Endothelial cell of umbilical vein (primary cell): ENCODE measurements at regions not wholly inside any gene's neighbourhood (a gene's known extent, or its start where the extent isn't known, plus 50 kb on each side); places are given as distances from the start of the nearest gene placed in this dataset.

Experiments used
- BruUV-seq: library from RNA; stranded (reverse); fragments of 400-500 nt; replicated peaks from 2 replicates; lab custom pipeline; 2021; lab: Mats Ljungman, UMichigan
- CTCF ChIA-PET: fragments of 300-600, 350-600 bp; sonication (Branson Sonifier 250); formaldehyde crosslinking; loops from one replicate; lab custom pipeline; 2021; ENCODE audit warnings: antibody characterized with exemption, inconsistent platforms; lab: Charles Lee
- POLR2A ChIA-PET: fragments of 300-600, 350-600 bp; sonication (Branson Sonifier 250); formaldehyde crosslinking; loops from one replicate; lab custom pipeline; 2021; ENCODE audit warnings: antibody characterized with exemption, inconsistent platforms; lab: Charles Lee
- DNase-seq: peaks from one replicate; pipeline ENCODE4 v3.0.0-alpha.2; 2011; ENCODE audit warnings: low read depth, low spot score
- FAIRE-seq: peaks from 2 replicates; lab custom pipeline; 2011; peaks lifted over from hg19 to GRCh38; lab: Jason Lieb, UNC
- H2AFZ ChIP-seq: 2 replicates; pipeline ENCODE4 v1.6.0; 2012; ENCODE audit warnings: low read depth, low read length, control low read depth, inconsistent platforms
- H3K27ac ChIP-seq: 2 replicates; pipeline ENCODE4 v1.5.1; 2011; ENCODE audit warnings: low read depth, mild to moderate bottlenecking, control low read depth, low read length, moderate library complexity; ENCODE audit not compliant: insufficient read depth
- H3K27me3 ChIP-seq, 2 experiments: 2 replicates each; pipeline versions ENCODE4 v1.6.0 to v1.6.1; 2011; ENCODE audit warnings: low read length in 2 of 2, mixed read lengths in 1 of 2; ENCODE audit not compliant: control insufficient read depth in 2 of 2, insufficient read depth in 2 of 2
- H3K36me3 ChIP-seq, 2 experiments: 2 replicates in 1 of 2; 3 replicates in 1 of 2; pipeline ENCODE4 v1.5.1; 2011; ENCODE audit warnings: low read length in 2 of 2, mild to moderate bottlenecking in 1 of 2, moderate library complexity in 1 of 2; ENCODE audit not compliant: control insufficient read depth in 2 of 2, insufficient read depth in 2 of 2; ENCODE audit errors: extremely low read depth in 1 of 2
- H3K4me1 ChIP-seq: 3 replicates; pipeline ENCODE4 v1.5.1; 2011; ENCODE audit warnings: mild to moderate bottlenecking, low read length; ENCODE audit not compliant: control insufficient read depth, insufficient read depth; ENCODE audit errors: extremely low read depth
- H3K4me2 ChIP-seq: 2 replicates; pipeline ENCODE4 v1.6.1; 2011; ENCODE audit warnings: low read length, control low read depth, mixed read lengths; ENCODE audit not compliant: insufficient read depth
- H3K4me3 ChIP-seq, 3 experiments: fragments of 200-600 bp in 1 of 3; sonication (generic), shearing (Covaris generic) in 1 of 3; replicated peaks in 1 of 3; 2 replicates each; pipeline ENCODE4 v1.5.1; 2011 to 2016; ENCODE audit warnings: control low read depth in 3 of 3, low read length in 3 of 3, mild to moderate bottlenecking in 2 of 3, inconsistent platforms in 1 of 3, low read depth in 1 of 3, moderate library complexity in 1 of 3; ENCODE audit not compliant: insufficient read depth in 1 of 3
- H3K79me2 ChIP-seq: 2 replicates; pipeline ENCODE4 v1.6.0; 2012; ENCODE audit warnings: low read length, inconsistent platforms; ENCODE audit not compliant: control insufficient read depth, insufficient read depth
- H3K9ac ChIP-seq: replicated peaks from 2 replicates; pipeline ENCODE3; 2011; ENCODE audit warnings: low read length, control low read depth; ENCODE audit not compliant: insufficient read depth; ENCODE audit errors: extremely low read depth
- H3K9me1 ChIP-seq: replicated peaks from 3 replicates; pipeline ENCODE4 v1.6.0; 2011; ENCODE audit warnings: mild to moderate bottlenecking, low read length; ENCODE audit not compliant: control insufficient read depth, insufficient read depth; ENCODE audit errors: extremely low read depth
- H3K9me3 ChIP-seq: replicated peaks from 2 replicates; pipeline ENCODE4 v1.5.1; 2012; ENCODE audit warnings: low read length, inconsistent platforms; ENCODE audit not compliant: control insufficient read depth, insufficient read depth
- H4K20me1 ChIP-seq: replicated peaks from 2 replicates; pipeline ENCODE3; 2011; ENCODE audit warnings: mild to moderate bottlenecking, low read length; ENCODE audit not compliant: control insufficient read depth, insufficient read depth; ENCODE audit errors: extremely low read depth
- CTCF ChIP-seq, 2 donors: IDR thresholded peaks; 1 replicate in 1 of 2; 2 replicates in 1 of 2; pipeline ENCODE4 v1.5.1; 2011; ENCODE audit warnings: low read length in 2 of 2, mild to moderate bottlenecking in 2 of 2, moderate library complexity in 2 of 2, control low read depth in 1 of 2, inconsistent platforms in 1 of 2, low read depth in 1 of 2; ENCODE audit not compliant: insufficient read depth in 1 of 2; ENCODE audit errors: extremely low read depth in 1 of 2
- EZH2 ChIP-seq: IDR thresholded peaks from 2 replicates; pipeline ENCODE4 v1.6.1; 2012; ENCODE audit warnings: borderline replicate concordance, low read depth, mild to moderate bottlenecking, moderate library complexity, low read length, inconsistent platforms; ENCODE audit not compliant: severe bottlenecking
- FOS ChIP-seq: IDR thresholded peaks from 2 replicates; pipeline ENCODE4 v1.6.1; 2011; ENCODE audit warnings: mild to moderate bottlenecking, low read length, moderate library complexity, borderline replicate concordance; ENCODE audit not compliant: insufficient read depth
- GATA2 ChIP-seq: IDR thresholded peaks from 2 replicates; pipeline ENCODE4 v1.7.0; 2011; ENCODE audit warnings: low read depth, mild to moderate bottlenecking, moderate library complexity, mixed read lengths, low read length; ENCODE audit not compliant: insufficient read length, insufficient read depth
- JUN ChIP-seq: IDR thresholded peaks from 2 replicates; pipeline ENCODE4 v1.6.1; 2011; ENCODE audit warnings: borderline replicate concordance, low read depth; ENCODE audit not compliant: insufficient read length, insufficient read depth
- MAX ChIP-seq: IDR thresholded peaks from 2 replicates; pipeline ENCODE4 v1.6.1; 2011; ENCODE audit not compliant: insufficient read depth, insufficient read length
- MYC ChIP-seq: IDR thresholded peaks from one replicate; pipeline ENCODE4 v1.6.1; 2011; ENCODE audit warnings: mild to moderate bottlenecking, low read depth, low read length
- POLR2A ChIP-seq: IDR thresholded peaks from 2 replicates; pipeline ENCODE4 v1.6.1; 2012; ENCODE audit warnings: low read depth, mild to moderate bottlenecking, control low read depth, low read length
- POLR2AphosphoS5 ChIP-seq: IDR thresholded peaks from 2 replicates; pipeline ENCODE4 v1.6.1; 2012; ENCODE audit warnings: low read depth, mild to moderate bottlenecking, control low read depth, low read length, moderate library complexity; ENCODE audit not compliant: insufficient read depth
- dilution Hi-C: fragments of 300-500 bp; cut with MboI; formaldehyde crosslinking; loops from one replicate; pipeline ENCODE4 v1.15.0; 2019; ENCODE audit warnings: low sequenced_read_pairs; ENCODE audit not compliant: extremely low pct_ligation_motif_present
- intact Hi-C: fragments of 100-400 bp; cut with micrococcal nuclease; formaldehyde crosslinking; loops from one replicate; pipeline ENCODE4 v1.10.0; 2022

- no peaks in the 10 kb centered on the region for H3K27me3 ChIP-seq
- H3K9me3 ChIP-seq: no peaks in the 10 kb centered on the region
- H2AFZ ChIP-seq: peak overlapping the region; percentile 9
- TF ChIP-seq GATA2 (no peak), JUN (no peak), FOS (no peak), CTCF (IDR thresholded peaks at IDR 0.05; ENCODE audit: extremely low read depth in 1 of 2, insufficient read depth in 1 of 2, low read depth in 1 of 2, low read length in 2 of 2) (no peak), POLR2A (no peak), EZH2 (no peak), MAX (no peak), MYC (no peak), POLR2AphosphoS5 (no peak)
- peak; percentile 51 for DNase-seq
- H4K20me1 ChIP-seq: no peaks in the 10 kb centered on the region
- no peaks in the 10 kb centered on the region for H3K9me1 ChIP-seq
- FAIRE-seq: peak; percentile 77
- peak overlapping the region; percentile 26 for H3K4me2 ChIP-seq
- BruUV-seq: no TSS peak
- dilution Hi-C loops: no loop called here
- H3K4me3 ChIP-seq: no peak overlapping the region
- H3K9ac ChIP-seq: peak overlapping the region; percentile 57
- peak overlapping the region; percentile 87 for H3K27ac ChIP-seq
- peaks cover 64% of the 10 kb centered on the region for H3K4me1 ChIP-seq
- intact Hi-C loops: loop anchor here (2.0 to 5.0 kb wide), 2 partner anchors 36 to 86 kb away; partner anchors contain the start of gene DUSP5
- CTCF ChIA-PET: interaction anchor here (0.8 to 5.0 kb wide), 15 partner anchors 9 to 135 kb away, joined by 3 to 49 read pairs (median 4); no protein-coding TSS in a partner anchor
- POLR2A ChIA-PET: interaction anchor here (0.6 to 1.5 kb wide), 5 partner anchors 9 to 93 kb away, joined by 3 to 4 read pairs (median 3); partner anchors contain the start of gene DUSP5
- H3K79me2 ChIP-seq: no peaks in the 10 kb centered on the region
- no peaks in the 10 kb centered on the region for H3K36me3 ChIP-seq
Measured at GRCh38 chr10:110411047-110411410, 86.7 kb upstream of the DUSP5 start.
